Mucosa of descending colon (tissue), 3 donors: ENCODE measurements at regions not wholly inside any gene's neighbourhood (a gene's known extent, or its start where the extent isn't known, plus 50 kb on each side); places are given as distances from the start of the nearest gene placed in this dataset.

Experiments used
- ATAC-seq: fragments of 200-7000 bp; cut with Tn5 transposase; one replicate; pipeline ENCODE4 v1.9.1; 2020; ENCODE audit warnings: mild to moderate bottlenecking, moderate library complexity
- DNase-seq, 3 donors: peaks; one replicate each; pipeline ENCODE4 v3.0.0-alpha.2; 2020
- H3K36me3 ChIP-seq: fragments of 200-600 bp; one replicate; pipeline ENCODE4 v1.8.0; 2021; ENCODE audit warnings: low read depth, mild to moderate bottlenecking
- H3K4me1 ChIP-seq: fragments of 200-600 bp; one replicate; pipeline ENCODE4 v1.8.0; 2021; ENCODE audit warnings: low read depth, mild to moderate bottlenecking
- H3K4me3 ChIP-seq: fragments of 200-600 bp; one replicate; pipeline ENCODE4 v1.8.0; 2021; ENCODE audit warnings: mild to moderate bottlenecking
- H3K9me3 ChIP-seq: fragments of 200-600 bp; one replicate; pipeline ENCODE4 v1.8.0; 2021; ENCODE audit warnings: mild to moderate bottlenecking
- intact Hi-C, 2 donors: fragments of 100-400 bp; cut with DNase I in 1 of 2; cut with micrococcal nuclease in 1 of 2; formaldehyde crosslinking; loops; one replicate each; pipeline versions ENCODE4 v1.11.0 to v1.11.1; 2022; cut with DNase I, micrococcal nuclease
- TF ChIP-seq, protein P1 (sequence below): fragments of 200-600 bp; IDR thresholded peaks from one replicate; pipeline ENCODE4 v1.8.0; 2022; ENCODE audit warnings: antibody characterized with exemption, mild to moderate bottlenecking
- donor health status: DM: no; HTN: no; CAD: no; lungs with moderate emphysema.
- donor health status: DM: no; HTN: no; CAD: no.
- donor health status: DM: no; HTN: yes; CAD: no.

DNA sequence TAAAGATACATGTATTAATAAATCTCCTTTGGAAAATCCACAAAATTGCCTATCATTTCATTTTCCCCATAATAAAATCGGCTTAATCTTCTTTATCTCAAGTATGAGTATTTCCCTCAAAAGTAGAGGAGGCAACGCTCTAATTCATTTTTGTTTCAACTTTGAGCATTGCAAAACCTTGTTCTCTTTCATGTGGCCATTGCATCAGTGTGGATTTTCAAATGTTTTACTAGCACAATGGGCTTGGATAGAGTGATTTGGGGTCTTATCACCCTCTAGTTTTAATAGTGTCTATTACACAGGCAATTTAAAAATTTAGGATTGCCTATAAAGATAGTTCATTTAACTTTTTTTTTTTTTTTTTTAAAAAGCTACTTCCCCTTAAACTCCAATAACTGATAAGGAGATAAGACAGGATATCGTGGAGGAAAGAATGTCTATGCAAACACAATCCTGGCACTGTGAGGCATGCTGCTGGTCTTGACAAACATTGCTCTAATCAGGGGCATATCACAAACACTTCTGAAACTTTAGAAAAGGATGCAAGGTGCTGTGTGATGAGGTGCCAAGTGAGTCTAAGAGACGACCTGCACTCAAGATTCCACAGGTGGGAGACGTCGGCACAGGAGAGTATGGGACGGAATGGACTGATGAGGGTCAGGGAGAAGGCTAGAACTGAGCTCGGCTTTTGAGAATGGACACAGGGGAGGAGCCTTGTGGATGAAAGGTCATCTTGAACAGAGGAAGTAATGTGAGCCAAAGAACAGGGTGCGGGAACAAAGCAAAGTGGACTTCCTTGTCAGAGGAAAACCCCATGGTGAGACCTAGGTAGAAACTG, 199.7 kb downstream of the IRS2 start:
- TF ChIP-seq, protein P1, sequence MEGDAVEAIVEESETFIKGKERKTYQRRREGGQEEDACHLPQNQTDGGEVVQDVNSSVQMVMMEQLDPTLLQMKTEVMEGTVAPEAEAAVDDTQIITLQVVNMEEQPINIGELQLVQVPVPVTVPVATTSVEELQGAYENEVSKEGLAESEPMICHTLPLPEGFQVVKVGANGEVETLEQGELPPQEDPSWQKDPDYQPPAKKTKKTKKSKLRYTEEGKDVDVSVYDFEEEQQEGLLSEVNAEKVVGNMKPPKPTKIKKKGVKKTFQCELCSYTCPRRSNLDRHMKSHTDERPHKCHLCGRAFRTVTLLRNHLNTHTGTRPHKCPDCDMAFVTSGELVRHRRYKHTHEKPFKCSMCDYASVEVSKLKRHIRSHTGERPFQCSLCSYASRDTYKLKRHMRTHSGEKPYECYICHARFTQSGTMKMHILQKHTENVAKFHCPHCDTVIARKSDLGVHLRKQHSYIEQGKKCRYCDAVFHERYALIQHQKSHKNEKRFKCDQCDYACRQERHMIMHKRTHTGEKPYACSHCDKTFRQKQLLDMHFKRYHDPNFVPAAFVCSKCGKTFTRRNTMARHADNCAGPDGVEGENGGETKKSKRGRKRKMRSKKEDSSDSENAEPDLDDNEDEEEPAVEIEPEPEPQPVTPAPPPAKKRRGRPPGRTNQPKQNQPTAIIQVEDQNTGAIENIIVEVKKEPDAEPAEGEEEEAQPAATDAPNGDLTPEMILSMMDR, result no peak
- ATAC-seq, result peak; percentile 94
- DNase-seq, result peak in 2 of 3 donors; percentile 57 to 71
- peaks cover 16% of the 10 kb centered on the region for H3K4me1 ChIP-seq
- no peaks in the 10 kb centered on the region for H3K36me3 ChIP-seq
- intact Hi-C loops, result no loop called here
- no peak overlapping the region for H3K4me3 ChIP-seq
- H3K9me3 ChIP-seq, result no peaks in the 10 kb centered on the region

- H3K4me1 ChIP-seq, result peaks cover 10% of the 10 kb centered on the region
- ATAC-seq (no peak), DNase-seq (no peak)
- no peaks in the 10 kb centered on the region for H3K36me3 ChIP-seq
- H3K9me3 ChIP-seq, result no peaks in the 10 kb centered on the region
- TF ChIP-seq, protein P1, result no peak
- intact Hi-C loops, result no loop called here
- H3K4me3 ChIP-seq, result no peak overlapping the region
Measured at GRCh38 chr13:109584844-109585361, 201.5 kb downstream of the IRS2 start.

- TF ChIP-seq, protein P1, result no peak
- Histone ChIP-seq H3K9me3 (no peaks in the 10 kb centered on the region), H3K4me3 (no peak overlapping the region), H3K4me1 (peaks cover 9% of the 10 kb centered on the region), H3K36me3 (no peaks in the 10 kb centered on the region)
- intact Hi-C loops, result no loop called here
- DNase-seq, result no peak
- no peak for ATAC-seq
Measured at GRCh38 chr13:109577191-109577700, 209.1 kb downstream of the IRS2 start.

GRCh38 chr13:109576331-109576813, 210.0 kb downstream of the IRS2 start:
- Histone ChIP-seq H3K9me3 (no peaks in the 10 kb centered on the region), H3K4me3 (no peak overlapping the region), H3K4me1 (peaks cover 9% of the 10 kb centered on the region), H3K36me3 (no peaks in the 10 kb centered on the region)
- TF ChIP-seq, protein P1, result no peak
- intact Hi-C loops, result no loop called here
- DNase-seq (peak in 1 of 3 donors; percentile 43), ATAC-seq (peak; percentile 95)

DNA sequence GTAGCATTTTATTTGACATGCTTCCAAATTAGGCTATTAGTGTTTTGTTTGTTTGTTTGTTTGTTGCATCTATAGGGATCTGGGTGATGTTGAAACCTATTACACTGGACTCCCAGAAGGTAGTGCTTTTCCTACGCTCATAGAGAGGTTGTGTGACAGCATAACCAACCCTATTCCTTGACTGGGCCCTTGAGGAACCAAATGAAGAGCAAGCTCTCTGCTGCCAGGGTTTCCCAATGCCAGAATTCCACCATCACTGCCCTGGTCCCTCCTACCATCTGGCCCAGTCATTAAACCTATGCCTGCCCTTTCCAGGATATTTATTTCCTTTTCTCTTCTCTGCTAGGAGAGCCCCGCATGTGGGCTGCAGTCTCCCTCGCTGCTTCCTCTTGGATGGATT, 210.6 kb downstream of the IRS2 start:
- H3K9me3 ChIP-seq, result no peaks in the 10 kb centered on the region
- intact Hi-C loops, result no loop called here

More for the DNA sequence above, 210.6 kb downstream of the IRS2 start:
- no peaks in the 10 kb centered on the region for H3K36me3 ChIP-seq
- no peak overlapping the region for H3K4me3 ChIP-seq
- TF ChIP-seq, protein P1, result no peak
- peaks cover 9% of the 10 kb centered on the region for H3K4me1 ChIP-seq
- peak; percentile 44 for ATAC-seq
- DNase-seq, result no peak
